ENCODE measurements at regions not wholly inside any gene's neighbourhood (a gene's known extent, or its start where the extent isn't known, plus 50 kb on each side); places are given as distances from the start of the nearest gene placed in this dataset.

DNA sequence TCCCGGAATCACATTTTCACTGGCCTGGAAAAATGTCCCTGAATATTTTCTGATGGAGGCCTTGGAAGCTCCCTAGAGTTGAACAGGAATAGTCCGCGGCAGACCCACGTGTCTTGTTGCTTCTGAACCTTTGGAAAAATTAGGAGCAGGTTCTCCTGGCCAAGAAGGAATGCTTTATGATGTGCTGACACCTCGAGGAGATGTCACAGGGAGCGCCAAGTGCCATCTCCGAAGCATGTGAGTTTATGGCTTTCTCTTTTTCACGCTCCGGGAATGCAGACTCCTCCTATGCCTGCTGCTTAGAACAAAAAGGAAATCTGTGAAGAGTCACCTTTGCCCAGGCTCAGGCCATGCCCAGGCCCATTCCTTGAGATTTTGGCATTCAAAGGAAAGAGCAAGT, 84.6 kb downstream of the BOD1 start:
- ChIA-PET CTCF (interaction anchor here (1.2 kb wide), 1 partner anchor 41 kb away, joined by 4 read pairs; no protein-coding TSS in a partner anchor), POLR2A (no interaction called here)
- H3K4me3 Mint-ChIP-seq (ENCODE audit: unreplicated experiment): no peak overlapping the region

DNA sequence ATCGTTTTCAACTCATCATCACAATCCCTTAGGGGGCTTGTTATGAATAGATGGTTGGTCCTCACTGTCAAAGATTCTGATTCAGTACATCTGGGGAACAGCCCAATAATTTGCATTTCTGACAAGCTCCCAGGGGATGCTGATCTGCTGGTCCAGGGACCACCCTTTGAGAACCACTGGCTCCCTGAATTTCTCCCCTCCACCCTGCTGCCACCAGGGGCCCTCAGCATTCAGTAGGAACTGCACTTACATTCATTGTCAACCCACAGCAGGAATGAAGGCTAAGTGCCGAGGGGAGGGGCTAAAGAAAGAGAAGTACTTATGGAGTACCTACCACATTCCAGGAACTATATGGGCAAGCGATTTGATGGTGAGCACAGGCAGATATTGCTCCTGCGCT, 85.9 kb downstream of the BOD1 start:
- no peak overlapping the region for H3K4me3 ChIP-seq (ENCODE audit: low read depth, low read length)
- H3K36me3 ChIP-seq (ENCODE audit: control insufficient read depth, insufficient read depth, low read length): no peaks in the 10 kb centered on the region
- H3K4me1 Mint-ChIP-seq (ENCODE audit: low read depth, unreplicated experiment): peaks cover 17% of the 10 kb centered on the region
- no TSS peak for BruUV-seq (replicated peaks)
- ChIA-PET POLR2A (no interaction called here), CTCF (interaction anchor here (0.8 kb wide), 1 partner anchor 42 kb away, joined by 3 read pairs; no protein-coding TSS in a partner anchor)
- H3K27me3 Mint-ChIP-seq (ENCODE audit: insufficient read depth, unreplicated experiment): no peaks in the 10 kb centered on the region
- H3K9me3 Mint-ChIP-seq (ENCODE audit: unreplicated experiment): peaks cover 20% of the 10 kb centered on the region
- peak; percentile 58 to 65 for DNase-seq
- H3K27me3 ChIP-seq (replicated peaks; ENCODE audit: control insufficient read depth, insufficient read depth, low read length): no peaks in the 10 kb centered on the region
- intact Hi-C loops (cut with micrococcal nuclease; ENCODE audit: unreplicated experiment): loop anchor here (1.0 kb wide), 1 partner anchor 43 kb away; no protein-coding TSS in a partner anchor
- H3K27ac Mint-ChIP-seq (ENCODE audit: unreplicated experiment): peak overlapping the region; percentile 23
- H3K4me3 Mint-ChIP-seq (ENCODE audit: unreplicated experiment): no peak overlapping the region
- TF ChIP-seq, protein P1, sequence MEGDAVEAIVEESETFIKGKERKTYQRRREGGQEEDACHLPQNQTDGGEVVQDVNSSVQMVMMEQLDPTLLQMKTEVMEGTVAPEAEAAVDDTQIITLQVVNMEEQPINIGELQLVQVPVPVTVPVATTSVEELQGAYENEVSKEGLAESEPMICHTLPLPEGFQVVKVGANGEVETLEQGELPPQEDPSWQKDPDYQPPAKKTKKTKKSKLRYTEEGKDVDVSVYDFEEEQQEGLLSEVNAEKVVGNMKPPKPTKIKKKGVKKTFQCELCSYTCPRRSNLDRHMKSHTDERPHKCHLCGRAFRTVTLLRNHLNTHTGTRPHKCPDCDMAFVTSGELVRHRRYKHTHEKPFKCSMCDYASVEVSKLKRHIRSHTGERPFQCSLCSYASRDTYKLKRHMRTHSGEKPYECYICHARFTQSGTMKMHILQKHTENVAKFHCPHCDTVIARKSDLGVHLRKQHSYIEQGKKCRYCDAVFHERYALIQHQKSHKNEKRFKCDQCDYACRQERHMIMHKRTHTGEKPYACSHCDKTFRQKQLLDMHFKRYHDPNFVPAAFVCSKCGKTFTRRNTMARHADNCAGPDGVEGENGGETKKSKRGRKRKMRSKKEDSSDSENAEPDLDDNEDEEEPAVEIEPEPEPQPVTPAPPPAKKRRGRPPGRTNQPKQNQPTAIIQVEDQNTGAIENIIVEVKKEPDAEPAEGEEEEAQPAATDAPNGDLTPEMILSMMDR (IDR thresholded peaks at IDR 0.05; ENCODE audit: insufficient read depth in 1 of 2, low read depth in 1 of 2, low read length in 1 of 2, severe bottlenecking in 1 of 2, unreplicated experiment in 1 of 2): peak in 1 of 2 experiments; percentile 48
- H3K4me1 ChIP-seq: peaks cover 19% of the 10 kb centered on the region
- peaks cover 5% of the 10 kb centered on the region for H3K36me3 Mint-ChIP-seq (ENCODE audit: insufficient read depth, unreplicated experiment)
- no peaks in the 10 kb centered on the region; the same call in 1 of the 2 replicates for H3K9me3 ChIP-seq

More for the DNA sequence above, 84.6 kb downstream of the BOD1 start:
- no peaks in the 10 kb centered on the region for H3K27me3 Mint-ChIP-seq (ENCODE audit: insufficient read depth, unreplicated experiment)
- H3K36me3 Mint-ChIP-seq (ENCODE audit: insufficient read depth, unreplicated experiment): peaks cover 5% of the 10 kb centered on the region
- peaks cover 25% of the 10 kb centered on the region for H3K4me1 Mint-ChIP-seq (ENCODE audit: low read depth, unreplicated experiment)
- no peak for DNase-seq
- peaks cover 32% of the 10 kb centered on the region for H3K4me1 ChIP-seq
- intact Hi-C loops (cut with micrococcal nuclease; ENCODE audit: unreplicated experiment): no loop called here
- no peak overlapping the region for H3K27ac Mint-ChIP-seq (ENCODE audit: unreplicated experiment)
- H3K27me3 ChIP-seq (replicated peaks; ENCODE audit: control insufficient read depth, insufficient read depth, low read length): no peaks in the 10 kb centered on the region
- H3K36me3 ChIP-seq (ENCODE audit: control insufficient read depth, insufficient read depth, low read length): no peaks in the 10 kb centered on the region
- H3K4me3 ChIP-seq (ENCODE audit: low read depth, low read length): no peak overlapping the region
- BruUV-seq (replicated peaks): no TSS peak
- TF ChIP-seq, protein P1 (IDR thresholded peaks at IDR 0.05; ENCODE audit: insufficient read depth in 1 of 2, low read depth in 1 of 2, low read length in 1 of 2, severe bottlenecking in 1 of 2, unreplicated experiment in 1 of 2): no peak
- H3K9me3 Mint-ChIP-seq (ENCODE audit: unreplicated experiment): peaks cover 20% of the 10 kb centered on the region
- H3K9me3 ChIP-seq: peaks cover 4% of the 10 kb centered on the region; the same call in 1 of the 2 replicates

DNA sequence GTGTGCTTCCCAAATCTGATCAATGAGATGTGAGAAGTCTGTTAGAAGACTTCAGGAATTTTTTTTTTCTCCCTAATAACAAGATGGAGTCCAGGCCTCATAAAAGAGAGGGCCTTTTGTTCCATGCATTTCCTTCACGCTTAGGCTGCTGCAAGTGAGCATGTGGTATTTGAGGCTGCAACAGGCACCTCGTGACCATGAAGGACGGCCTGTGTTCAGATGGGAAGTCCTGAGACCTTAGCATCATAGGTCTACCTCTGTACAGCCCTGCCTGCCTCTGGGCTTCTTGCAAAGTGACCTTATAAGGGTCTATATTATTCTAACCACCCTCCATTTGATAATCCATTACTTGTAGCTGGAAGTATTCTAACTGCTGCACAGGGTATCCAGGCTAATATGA, 86.6 kb downstream of the BOD1 start:
- ChIA-PET POLR2A (no interaction called here), CTCF (no interaction called here)
- H3K27me3 ChIP-seq (replicated peaks; ENCODE audit: control insufficient read depth, insufficient read depth, low read length): no peaks in the 10 kb centered on the region
- no peak for DNase-seq
- Mint-ChIP-seq H3K4me3 (ENCODE audit: unreplicated experiment) (no peak overlapping the region), H3K4me1 (ENCODE audit: low read depth, unreplicated experiment) (peaks cover 11% of the 10 kb centered on the region), H3K27me3 (ENCODE audit: insufficient read depth, unreplicated experiment) (no peaks in the 10 kb centered on the region), H3K36me3 (ENCODE audit: insufficient read depth, unreplicated experiment) (peaks cover 2% of the 10 kb centered on the region), H3K9me3 (ENCODE audit: unreplicated experiment) (peaks cover 16% of the 10 kb centered on the region), H3K27ac (ENCODE audit: unreplicated experiment) (no peak overlapping the region)
- H3K36me3 ChIP-seq (ENCODE audit: control insufficient read depth, insufficient read depth, low read length): no peaks in the 10 kb centered on the region
- TF ChIP-seq, protein P1 (IDR thresholded peaks at IDR 0.05; ENCODE audit: insufficient read depth in 1 of 2, low read depth in 1 of 2, low read length in 1 of 2, severe bottlenecking in 1 of 2, unreplicated experiment in 1 of 2): no peak
- no peak overlapping the region for H3K4me3 ChIP-seq (ENCODE audit: low read depth, low read length)
- H3K4me1 ChIP-seq: peaks cover 12% of the 10 kb centered on the region
- H3K9me3 ChIP-seq: no peaks in the 10 kb centered on the region; the same call in 1 of the 2 replicates
- no TSS peak for BruUV-seq (replicated peaks)
- intact Hi-C loops (cut with micrococcal nuclease; ENCODE audit: unreplicated experiment): loop anchor here (1.0 kb wide), 1 partner anchor 43 kb away; no protein-coding TSS in a partner anchor

Measured in Caco-2 (cell line).